HCT116 (cell line): ENCODE measurements at regions not wholly inside any gene's neighbourhood (a gene's known extent, or its start where the extent isn't known, plus 50 kb on each side); places are given as distances from the start of the nearest gene placed in this dataset.

Source experiments
- ATAC-seq: fragments of 200-7000 bp; cut with Tn5 transposase; 2 replicates; pipeline ENCODE4 v1.9.1; 2020; ENCODE audit warnings: mild to moderate bottlenecking, moderate library complexity
- BruUV-seq: library from RNA; stranded (reverse); fragments of 400-500 nt; replicated peaks from 2 replicates; lab custom pipeline; 2021; lab: Mats Ljungman, UMichigan
- CTCF ChIA-PET: fragments of 300-600 bp; sonication (Branson Sonifier 250); formaldehyde crosslinking; loops from one replicate; lab custom pipeline; 2021; ENCODE audit warnings: antibody characterized with exemption; lab: Charles Lee
- POLR2A ChIA-PET: fragments of 300-600, 350-600 bp; sonication (Branson Sonifier 250); formaldehyde crosslinking; loops from one replicate; lab custom pipeline; 2021; ENCODE audit warnings: antibody characterized with exemption; lab: Charles Lee
- RAD21 ChIA-PET, 2 experiments: fragments of 300-600 bp; sonication (Branson Sonifier 250); formaldehyde crosslinking; loops; one replicate each; lab custom pipeline; 2023; ENCODE audit warnings: low total read pairs in 2 of 2; ENCODE audit not compliant: uncharacterized antibody in 2 of 2, unreplicated experiment in 2 of 2, low non-redundant PET in 1 of 2; lab: Charles Lee
- DNase-seq: peaks from one replicate; pipeline ENCODE4 v3.0.0-alpha.2; 2010; ENCODE audit warnings: low read depth, low spot score
- H2AFZ ChIP-seq: fragments of 200-600 bp; shearing (Covaris generic), sonication (generic); 2 replicates; pipeline ENCODE4 v1.6.1; 2017; ENCODE audit warnings: low read depth, mixed run types, mixed read lengths, antibody characterized with exemption, low read length; ENCODE audit not compliant: poor library complexity, severe bottlenecking
- H3K27ac ChIP-seq: 2 replicates; pipeline ENCODE4 v1.5.1; 2012; ENCODE audit warnings: low read depth, low read length
- H3K27me3 ChIP-seq: fragments of 200-600 bp; sonication (generic); 2 replicates; pipeline ENCODE4 v1.6.1; 2016; ENCODE audit warnings: mixed run types, low read length, mixed read lengths; ENCODE audit not compliant: insufficient read depth
- H3K36me3 ChIP-seq, 2 experiments: fragments of 200-500 bp in 1 of 2; fragments of 200-600 bp in 1 of 2; sonication (Bioruptor generic) in 1 of 2; sonication (generic) in 1 of 2; 2 replicates each; pipeline versions ENCODE4 v1.5.1 to v1.6.1; 2014 to 2016; ENCODE audit warnings: low read length in 2 of 2, inconsistent platforms in 1 of 2, mixed read lengths in 1 of 2, mixed run types in 1 of 2; ENCODE audit not compliant: insufficient read depth in 2 of 2, control insufficient read depth in 1 of 2
- H3K4me1 ChIP-seq, 2 experiments: fragments of 200-600 bp in 1 of 2; sonication (generic) in 1 of 2; 2 replicates each; pipeline versions ENCODE4 v1.5.1 to v1.6.1; 2012 to 2017; ENCODE audit warnings: low read length in 2 of 2, inconsistent platforms in 1 of 2, mild to moderate bottlenecking in 1 of 2, mixed read lengths in 1 of 2, mixed run types in 1 of 2, moderate library complexity in 1 of 2; ENCODE audit not compliant: insufficient read depth in 2 of 2, control insufficient read depth in 1 of 2
- H3K4me2 ChIP-seq: fragments of 200-600 bp; sonication (generic); 2 replicates; pipeline ENCODE4 v1.6.1; 2017; ENCODE audit warnings: mixed run types, low read length, mixed read lengths
- H3K4me3 ChIP-seq, 2 experiments: fragments of 200-600 bp in 1 of 2; sonication (generic) in 1 of 2; replicated peaks in 1 of 2; 2 replicates each; pipeline ENCODE4 v1.5.1; 2011 to 2016; ENCODE audit warnings: low read length in 2 of 2, control low read depth in 1 of 2, low read depth in 1 of 2, mild to moderate bottlenecking in 1 of 2, mixed read lengths in 1 of 2, mixed run types in 1 of 2
- H3K79me2 ChIP-seq: fragments of 200-600 bp; sonication (generic); 2 replicates; pipeline ENCODE4 v1.6.1; 2017; ENCODE audit warnings: mild to moderate bottlenecking, mixed run types, low read length, moderate library complexity, mixed read lengths; ENCODE audit not compliant: insufficient read depth
- H3K9ac ChIP-seq: fragments of 200-600 bp; sonication (generic); 2 replicates; pipeline ENCODE4 v1.6.1; 2016; ENCODE audit warnings: low read length, mixed read lengths
- H3K9me2 ChIP-seq: fragments of 200-600 bp; sonication (generic), shearing (Covaris generic); 2 replicates; pipeline ENCODE4 v1.6.1; 2017; ENCODE audit warnings: mixed run types, mild to moderate bottlenecking, moderate library complexity; ENCODE audit not compliant: insufficient read depth
- H3K9me3 ChIP-seq, 2 experiments: fragments of 200-500 bp in 1 of 2; fragments of 200-600 bp in 1 of 2; sonication (Bioruptor generic) in 1 of 2; sonication (generic) in 1 of 2; 2 replicates each; pipeline ENCODE4 v1.6.1; 2014 to 2017; ENCODE audit warnings: low read length in 2 of 2, mixed read lengths in 2 of 2, inconsistent platforms in 1 of 2, low read depth in 1 of 2, mild to moderate bottlenecking in 1 of 2, mixed run types in 1 of 2, moderate library complexity in 1 of 2; ENCODE audit not compliant: control insufficient read depth in 1 of 2, insufficient read depth in 1 of 2
- H4K20me1 ChIP-seq: fragments of 200-600 bp; sonication (generic), shearing (Covaris generic); 2 replicates; pipeline ENCODE4 v1.6.1; 2017; ENCODE audit warnings: mixed run types, mild to moderate bottlenecking, moderate library complexity; ENCODE audit not compliant: insufficient read depth
- CBX3 ChIP-seq: IDR thresholded peaks from 2 replicates; pipeline ENCODE4 v1.6.1; 2012; ENCODE audit warnings: low read depth
- CTCF ChIP-seq, 3 experiments: fragments of 200-600 bp in 1 of 3; sonication (generic) in 1 of 3; IDR thresholded peaks in 2 of 3; conservative IDR thresholded peaks in 1 of 3; 2 replicates each; pipeline ENCODE4 v1.5.1; 2012 to 2017; ENCODE audit warnings: low read depth in 2 of 3, low read length in 2 of 3, antibody characterized with exemption in 1 of 3, borderline replicate concordance in 1 of 3, control low read depth in 1 of 3, mild to moderate bottlenecking in 1 of 3, mixed read lengths in 1 of 3, mixed run types in 1 of 3, moderate library complexity in 1 of 3; ENCODE audit not compliant: insufficient read depth in 1 of 3
- EGR1 ChIP-seq: IDR thresholded peaks from 2 replicates; pipeline ENCODE4 v1.6.1; 2012; ENCODE audit warnings: low read depth
- ELF1 ChIP-seq: IDR thresholded peaks from 2 replicates; pipeline ENCODE4 v1.6.1; 2012; ENCODE audit warnings: low read depth, borderline replicate concordance
- EZH2 ChIP-seq: fragments of 200-600 bp; sonication (generic); IDR thresholded peaks from 2 replicates; pipeline ENCODE4 v1.6.1; 2017; ENCODE audit warnings: antibody characterized with exemption, mixed run types
- JUND ChIP-seq: IDR thresholded peaks from 2 replicates; pipeline ENCODE4 v1.6.1; 2012
- POLR2A ChIP-seq: IDR thresholded peaks from 2 replicates; pipeline ENCODE4 v1.7.0; 2011; ENCODE audit warnings: borderline replicate concordance; ENCODE audit not compliant: insufficient read depth, insufficient read length; ENCODE audit errors: extremely low read depth
- POLR2AphosphoS5 ChIP-seq: IDR thresholded peaks from 2 replicates; pipeline ENCODE4 v1.6.1; 2011; ENCODE audit warnings: mild to moderate bottlenecking, low read depth, low read length, moderate library complexity
- SP1 ChIP-seq: IDR thresholded peaks from 2 replicates; pipeline ENCODE4 v1.6.1; 2012; ENCODE audit warnings: low read depth
- TCF7L2 ChIP-seq: IDR thresholded peaks from 2 replicates; pipeline ENCODE4 v1.7.0; 2011; ENCODE audit warnings: borderline replicate concordance, inconsistent platforms; ENCODE audit not compliant: insufficient read depth, insufficient read length; ENCODE audit errors: extremely low read depth
- YY1 ChIP-seq: IDR thresholded peaks from 2 replicates; pipeline ENCODE4 v1.6.1; 2011; ENCODE audit warnings: low read length, low read depth, moderate library complexity, mild to moderate bottlenecking; ENCODE audit not compliant: insufficient replicate concordance; ENCODE audit errors: extremely low read depth
- ZFX ChIP-seq: fragments of 450-650 bp; IDR thresholded peaks from 2 replicates; pipeline ENCODE4 v1.6.1; 2017
- ZNF274 ChIP-seq: fragments of 200-500 bp; sonication (Bioruptor generic); IDR thresholded peaks from 2 replicates; pipeline ENCODE4 v1.6.1; 2014; ENCODE audit warnings: mild to moderate bottlenecking, low read depth, low read length, inconsistent platforms
- intact Hi-C: fragments of 100-400 bp; cut with micrococcal nuclease; formaldehyde crosslinking; loops from 2 replicates; pipeline ENCODE4 v1.10.0; 2022
- TF ChIP-seq, protein P1 (sequence below): IDR thresholded peaks from 2 replicates; pipeline ENCODE4 v1.6.1; 2012; ENCODE audit warnings: low read depth
- TF ChIP-seq, protein P2 (sequence below): IDR thresholded peaks from 2 replicates; pipeline ENCODE4 v1.6.1; 2012
- TF ChIP-seq, protein P3 (sequence below): IDR thresholded peaks from 2 replicates; pipeline ENCODE4 v1.6.1; 2012

GRCh38 chr13:52921194-52921593, 72.8 kb upstream of the PCDH8 start:
- TF ChIP-seq, protein P1, sequence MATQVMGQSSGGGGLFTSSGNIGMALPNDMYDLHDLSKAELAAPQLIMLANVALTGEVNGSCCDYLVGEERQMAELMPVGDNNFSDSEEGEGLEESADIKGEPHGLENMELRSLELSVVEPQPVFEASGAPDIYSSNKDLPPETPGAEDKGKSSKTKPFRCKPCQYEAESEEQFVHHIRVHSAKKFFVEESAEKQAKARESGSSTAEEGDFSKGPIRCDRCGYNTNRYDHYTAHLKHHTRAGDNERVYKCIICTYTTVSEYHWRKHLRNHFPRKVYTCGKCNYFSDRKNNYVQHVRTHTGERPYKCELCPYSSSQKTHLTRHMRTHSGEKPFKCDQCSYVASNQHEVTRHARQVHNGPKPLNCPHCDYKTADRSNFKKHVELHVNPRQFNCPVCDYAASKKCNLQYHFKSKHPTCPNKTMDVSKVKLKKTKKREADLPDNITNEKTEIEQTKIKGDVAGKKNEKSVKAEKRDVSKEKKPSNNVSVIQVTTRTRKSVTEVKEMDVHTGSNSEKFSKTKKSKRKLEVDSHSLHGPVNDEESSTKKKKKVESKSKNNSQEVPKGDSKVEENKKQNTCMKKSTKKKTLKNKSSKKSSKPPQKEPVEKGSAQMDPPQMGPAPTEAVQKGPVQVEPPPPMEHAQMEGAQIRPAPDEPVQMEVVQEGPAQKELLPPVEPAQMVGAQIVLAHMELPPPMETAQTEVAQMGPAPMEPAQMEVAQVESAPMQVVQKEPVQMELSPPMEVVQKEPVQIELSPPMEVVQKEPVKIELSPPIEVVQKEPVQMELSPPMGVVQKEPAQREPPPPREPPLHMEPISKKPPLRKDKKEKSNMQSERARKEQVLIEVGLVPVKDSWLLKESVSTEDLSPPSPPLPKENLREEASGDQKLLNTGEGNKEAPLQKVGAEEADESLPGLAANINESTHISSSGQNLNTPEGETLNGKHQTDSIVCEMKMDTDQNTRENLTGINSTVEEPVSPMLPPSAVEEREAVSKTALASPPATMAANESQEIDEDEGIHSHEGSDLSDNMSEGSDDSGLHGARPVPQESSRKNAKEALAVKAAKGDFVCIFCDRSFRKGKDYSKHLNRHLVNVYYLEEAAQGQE: no peak
- ChIA-PET CTCF (no interaction called here), RAD21 (no interaction called here), POLR2A (no interaction called here)
- Histone ChIP-seq H3K79me2 (no peaks in the 10 kb centered on the region), H3K4me1 (no peaks in the 10 kb centered on the region), H3K27me3 (peaks cover 17% of the 10 kb centered on the region), H3K27ac (no peak overlapping the region), H3K4me2 (no peak overlapping the region), H3K4me3 (no peak overlapping the region), H3K9me3 (no peaks in the 10 kb centered on the region), H3K9me2 (no peaks in the 10 kb centered on the region), H3K9ac (no peak overlapping the region), H4K20me1 (no peaks in the 10 kb centered on the region), H3K36me3 (no peaks in the 10 kb centered on the region), H2AFZ (no peak overlapping the region)
- no peak for DNase-seq
- ATAC-seq: no peak
- intact Hi-C loops: no loop called here
- no TSS peak for BruUV-seq

GRCh38 chr13:52916486-52916990, 68.1 kb upstream of the PCDH8 start:
- ChIA-PET CTCF (no interaction called here), POLR2A (no interaction called here), RAD21 (no interaction called here)
- no peaks in the 10 kb centered on the region for H3K9me3 ChIP-seq
- no peaks in the 10 kb centered on the region for H3K79me2 ChIP-seq
- no peaks in the 10 kb centered on the region for H4K20me1 ChIP-seq
- H3K27ac ChIP-seq: no peak overlapping the region
- BruUV-seq: no TSS peak
- H3K4me3 ChIP-seq: no peak overlapping the region
- no peak overlapping the region for H2AFZ ChIP-seq
- DNase-seq (no peak), ATAC-seq (no peak)
- TF ChIP-seq TCF7L2: no peak
- TF ChIP-seq EGR1: no peak
- no peak for TF ChIP-seq SP1
- TF ChIP-seq YY1: no peak
- TF ChIP-seq, protein P2, sequence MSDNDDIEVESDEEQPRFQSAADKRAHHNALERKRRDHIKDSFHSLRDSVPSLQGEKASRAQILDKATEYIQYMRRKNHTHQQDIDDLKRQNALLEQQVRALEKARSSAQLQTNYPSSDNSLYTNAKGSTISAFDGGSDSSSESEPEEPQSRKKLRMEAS: no peak
- no peak for TF ChIP-seq ZNF274
- TF ChIP-seq EZH2: no peak
- no peak for TF ChIP-seq POLR2AphosphoS5
- TF ChIP-seq POLR2A: no peak
- TF ChIP-seq CBX3: no peak
- TF ChIP-seq ELF1: no peak
- TF ChIP-seq, protein P3, sequence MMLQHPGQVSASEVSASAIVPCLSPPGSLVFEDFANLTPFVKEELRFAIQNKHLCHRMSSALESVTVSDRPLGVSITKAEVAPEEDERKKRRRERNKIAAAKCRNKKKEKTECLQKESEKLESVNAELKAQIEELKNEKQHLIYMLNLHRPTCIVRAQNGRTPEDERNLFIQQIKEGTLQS: no peak
- no peak for TF ChIP-seq CTCF (IDR thresholded peaks at IDR 0.05 in 2 of 3, conservative IDR thresholded peaks at IDR 0.05 in 1 of 3; ENCODE audit: borderline replicate concordance in 1 of 3, insufficient read depth in 1 of 3, low read depth in 2 of 3, low read length in 2 of 3)
- TF ChIP-seq ZFX: no peak
- TF ChIP-seq JUND: no peak
- no peak overlapping the region for H3K9ac ChIP-seq
- H3K4me2 ChIP-seq: no peak overlapping the region
- intact Hi-C loops: no loop called here
- no peaks in the 10 kb centered on the region for H3K4me1 ChIP-seq
- H3K27me3 ChIP-seq: peaks cover 5% of the 10 kb centered on the region; the same call in 1 of the 2 replicates
- H3K36me3 ChIP-seq: no peaks in the 10 kb centered on the region
- H3K9me2 ChIP-seq: no peaks in the 10 kb centered on the region
